HG02798 (cell line): ENCODE measurements at regions not wholly inside any gene's neighbourhood (a gene's known extent, or its start where the extent isn't known, plus 50 kb on each side); places are given as distances from the start of the nearest gene placed in this dataset.
A peak's percentile ranks its signal among the peaks of the same experiment; 100 is the strongest.
"Not testable (repeated sequence)": the region's sequence is repeated elsewhere in the genome, so short reads cannot be mapped to it uniquely, and the experiment has no call there.

Experiments used
- ATAC-seq: cut with Tn5 transposase; IDR thresholded peaks from one replicate; pipeline ENCODE4 v1.9.1; 2021; ENCODE audit warnings: mild to moderate bottlenecking; ENCODE audit not compliant: unreplicated experiment, poor library complexity

- no peak for ATAC-seq
Measured at GRCh38 chr20:53656293-53657202, 62.9 kb upstream of the ZNF217 start.

GRCh38 chr20:53655625-53656292 is 62.1 kb upstream of the ZNF217 start:
- no peak for ATAC-seq

GRCh38 chr20:53654932-53655624 is 61.4 kb upstream of the ZNF217 start:
- no peak for ATAC-seq

- not testable (repeated sequence) for ATAC-seq
Measured at GRCh38 chr20:53654521-53654920, 60.9 kb upstream of the ZNF217 start.

GRCh38 chr20:53652859-53653517 is 59.3 kb upstream of the ZNF217 start:
- ATAC-seq, result no peak

- peak; percentile 75 for ATAC-seq
Measured at GRCh38 chr20:53652090-53652858, 58.6 kb upstream of the ZNF217 start.

- not testable (repeated sequence) for ATAC-seq
Measured at GRCh38 chr20:53649493-53649892, 55.9 kb upstream of the ZNF217 start.

- ATAC-seq, result no peak
Measured at GRCh38 chr20:53647286-53647821, 53.7 kb upstream of the ZNF217 start.

- no peak for ATAC-seq
Measured at GRCh38 chr20:53646550-53646949, 52.9 kb upstream of the ZNF217 start.

GRCh38 chr20:53645582-53645897 is 51.9 kb upstream of the ZNF217 start:
- no peak for ATAC-seq

GRCh38 chr20:53644108-53644507 is 50.5 kb upstream of the ZNF217 start:
- not testable (repeated sequence) for ATAC-seq
